ENCODE measurements at regions not wholly inside any gene's neighbourhood (a gene's known extent, or its start where the extent isn't known, plus 50 kb on each side); places are given as distances from the start of the nearest gene placed in this dataset.

GRCh38 chr2:95759481-95760246 is 167.9 kb downstream of the TRIM43 start:
- Histone ChIP-seq H3K23ac (ENCODE audit: low read depth, low read length) (no peak overlapping the region), H4K91ac (ENCODE audit: insufficient read depth, low read depth, low read length) (no peak overlapping the region), H3K56ac (ENCODE audit: extremely low read depth, insufficient read depth, low read length) (no peak overlapping the region), H2AFZ (replicated peaks; ENCODE audit: low read length, poor library complexity) (no peak overlapping the region), H3K18ac (ENCODE audit: low read depth, low read length) (no peak overlapping the region), H3K36me3 (ENCODE audit: control insufficient read depth, insufficient read depth, low read length) (no peaks in the 10 kb centered on the region), H2AK9ac (replicated peaks; ENCODE audit: low read depth, low read length, poor library complexity) (no peak overlapping the region), H2BK20ac (ENCODE audit: low read depth, low read length) (no peak overlapping the region), H4K5ac (ENCODE audit: low read depth, low read length) (no peak overlapping the region), H3K14ac (replicated peaks; ENCODE audit: low read depth, low read length) (no peak overlapping the region), H3K9me1 (ENCODE audit: insufficient read depth, low read length) (no peaks in the 10 kb centered on the region), H3K27ac (ENCODE audit: insufficient read depth, low read length) (no peak overlapping the region), H2BK5ac (ENCODE audit: low read depth, low read length, poor library complexity, severe bottlenecking) (peak overlapping the region; percentile 70), H3K4me2 (ENCODE audit: low read depth, low read length) (no peak overlapping the region), H4K8ac (ENCODE audit: low read depth in 2 of 2, low read length in 2 of 2) (no peak overlapping the region), H3K4me1 (ENCODE audit: control insufficient read depth, insufficient read depth, low read length) (peaks cover 6% of the 10 kb centered on the region), H3K79me1 (ENCODE audit: low read depth in 1 of 2, low read length in 2 of 2) (no peaks in the 10 kb centered on the region), H2BK120ac (ENCODE audit: low read depth, low read length) (no peak overlapping the region), H4K20me1 (ENCODE audit: insufficient read depth, low read length) (no peaks in the 10 kb centered on the region), H2AK5ac (ENCODE audit: low read depth, low read length) (no peak overlapping the region), H3K9ac (ENCODE audit: low read depth, low read length) (no peak overlapping the region), H3K4ac (ENCODE audit: low read depth, low read length) (no peak overlapping the region), H3K9me3 (ENCODE audit: control insufficient read depth, insufficient read depth, low read length) (no peaks in the 10 kb centered on the region), H3K4me3 (ENCODE audit: insufficient read depth, low read depth, low read length) (no peak overlapping the region), H2BK15ac (ENCODE audit: low read depth, low read length) (no peak overlapping the region), H3K27me3 (ENCODE audit: control insufficient read depth, insufficient read depth, low read length) (peaks cover 7% of the 10 kb centered on the region; the same call in 1 of the 2 replicates)
- intact Hi-C loops (cut with micrococcal nuclease) (no loop called here), in situ Hi-C loops (cut with MboI; ENCODE audit: low sequenced_read_pairs) (no loop called here), dilution Hi-C loops (cut with HindIII; ENCODE audit: low sequenced_read_pairs, unreplicated experiment) (no loop called here)
- 84% methylated on average over 4 of the region's 4 CpGs; no CpG with 5 or more reads in 1 of the 2 experiments for WGBS, 2 experiments (ENCODE audit: extremely low coverage in 2 of 2, insufficient read length in 1 of 2)
- DNase-seq (no peak), ATAC-seq (ENCODE audit: low read depth) (no peak)
- BruUV-seq (replicated peaks) = no TSS peak
- ChIA-PET POLR2A (ENCODE audit: unreplicated experiment) (no interaction called here), CTCF (no interaction called here)
- TF ChIP-seq CEBPB (IDR thresholded peaks at IDR 0.05; ENCODE audit: low read depth, low read length) = no peak
- TF ChIP-seq MAFK (IDR thresholded peaks at IDR 0.05; ENCODE audit: low read depth, low read length) = no peak
- no peak for TF ChIP-seq SMC3 (IDR thresholded peaks at IDR 0.05; ENCODE audit: low read depth, low read length)
- TF ChIP-seq, protein P1, sequence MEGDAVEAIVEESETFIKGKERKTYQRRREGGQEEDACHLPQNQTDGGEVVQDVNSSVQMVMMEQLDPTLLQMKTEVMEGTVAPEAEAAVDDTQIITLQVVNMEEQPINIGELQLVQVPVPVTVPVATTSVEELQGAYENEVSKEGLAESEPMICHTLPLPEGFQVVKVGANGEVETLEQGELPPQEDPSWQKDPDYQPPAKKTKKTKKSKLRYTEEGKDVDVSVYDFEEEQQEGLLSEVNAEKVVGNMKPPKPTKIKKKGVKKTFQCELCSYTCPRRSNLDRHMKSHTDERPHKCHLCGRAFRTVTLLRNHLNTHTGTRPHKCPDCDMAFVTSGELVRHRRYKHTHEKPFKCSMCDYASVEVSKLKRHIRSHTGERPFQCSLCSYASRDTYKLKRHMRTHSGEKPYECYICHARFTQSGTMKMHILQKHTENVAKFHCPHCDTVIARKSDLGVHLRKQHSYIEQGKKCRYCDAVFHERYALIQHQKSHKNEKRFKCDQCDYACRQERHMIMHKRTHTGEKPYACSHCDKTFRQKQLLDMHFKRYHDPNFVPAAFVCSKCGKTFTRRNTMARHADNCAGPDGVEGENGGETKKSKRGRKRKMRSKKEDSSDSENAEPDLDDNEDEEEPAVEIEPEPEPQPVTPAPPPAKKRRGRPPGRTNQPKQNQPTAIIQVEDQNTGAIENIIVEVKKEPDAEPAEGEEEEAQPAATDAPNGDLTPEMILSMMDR (conservative IDR thresholded peaks at IDR 0.05; ENCODE audit: low read depth, low read length) = no peak
- TF ChIP-seq POLR2A (IDR thresholded peaks at IDR 0.05; ENCODE audit: low read depth, low read length) = no peak
- TF ChIP-seq, protein P2, sequence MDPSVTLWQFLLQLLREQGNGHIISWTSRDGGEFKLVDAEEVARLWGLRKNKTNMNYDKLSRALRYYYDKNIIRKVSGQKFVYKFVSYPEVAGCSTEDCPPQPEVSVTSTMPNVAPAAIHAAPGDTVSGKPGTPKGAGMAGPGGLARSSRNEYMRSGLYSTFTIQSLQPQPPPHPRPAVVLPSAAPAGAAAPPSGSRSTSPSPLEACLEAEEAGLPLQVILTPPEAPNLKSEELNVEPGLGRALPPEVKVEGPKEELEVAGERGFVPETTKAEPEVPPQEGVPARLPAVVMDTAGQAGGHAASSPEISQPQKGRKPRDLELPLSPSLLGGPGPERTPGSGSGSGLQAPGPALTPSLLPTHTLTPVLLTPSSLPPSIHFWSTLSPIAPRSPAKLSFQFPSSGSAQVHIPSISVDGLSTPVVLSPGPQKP (IDR thresholded peaks at IDR 0.05; ENCODE audit: borderline replicate concordance, low read depth, low read length) = no peak
- no peak for TF ChIP-seq RAD21 (IDR thresholded peaks at IDR 0.05; ENCODE audit: low read length)
- no peak for TF ChIP-seq MAZ (IDR thresholded peaks at IDR 0.05; ENCODE audit: borderline replicate concordance, low read depth, low read length)
- no peak for TF ChIP-seq CHD1 (IDR thresholded peaks at IDR 0.05; ENCODE audit: low read depth, low read length)
- TF ChIP-seq MXI1 (IDR thresholded peaks at IDR 0.05; ENCODE audit: borderline replicate concordance, low read depth, low read length) = no peak
- TF ChIP-seq FOS (IDR thresholded peaks at IDR 0.05; ENCODE audit: low read depth, low read length) = no peak
- no peak for TF ChIP-seq BHLHE40 (IDR thresholded peaks at IDR 0.05; ENCODE audit: low read depth, low read length)
- no peak for TF ChIP-seq USF2 (IDR thresholded peaks at IDR 0.05; ENCODE audit: low read depth, low read length)
- no peak for TF ChIP-seq RFX5 (IDR thresholded peaks at IDR 0.05; ENCODE audit: low read depth, low read length)
